ENCODE measurements at regions not wholly inside any gene's neighbourhood (a gene's known extent, or its start where the extent isn't known, plus 50 kb on each side); places are given as distances from the start of the nearest gene placed in this dataset.

GRCh38 chr2:234733795-234734600, 217.8 kb upstream of the SH3BP4 start:
- H3K4me1 ChIP-seq (ENCODE audit: control insufficient read depth, extremely low read depth, insufficient read depth, low read length): no peaks in the 10 kb centered on the region
- H3K9ac ChIP-seq (ENCODE audit: control insufficient read depth, extremely low read depth, insufficient read depth, low read length): no peak overlapping the region
- no peak overlapping the region for H3K27ac ChIP-seq (ENCODE audit: control insufficient read depth, insufficient read depth, low read length)
- dilution Hi-C loops (cut with MboI; ENCODE audit: extremely low pct_ligation_motif_present, low sequenced_read_pairs): no loop called here
- no peak overlapping the region for H3K4me3 ChIP-seq (ENCODE audit: control insufficient read depth in 2 of 3, extremely low read depth in 1 of 3, insufficient read depth in 2 of 3, low read depth in 1 of 3, low read length in 3 of 3)
- H2AFZ ChIP-seq (ENCODE audit: control insufficient read depth, low read length): no peak overlapping the region
- DNase-seq (ENCODE audit: low read depth, low spot score) (no peak), FAIRE-seq (no peak)
- no peaks in the 10 kb centered on the region for H4K20me1 ChIP-seq (ENCODE audit: control insufficient read depth, extremely low read depth, insufficient read depth, low read length)
- peaks cover 2% of the 10 kb centered on the region for H3K9me3 ChIP-seq (ENCODE audit: control insufficient read depth, low read depth, low read length)
- H3K27me3 ChIP-seq (ENCODE audit: control insufficient read depth, extremely low read depth, insufficient read depth, low read length): no peaks in the 10 kb centered on the region
- no peaks in the 10 kb centered on the region for H3K36me3 ChIP-seq (ENCODE audit: control insufficient read depth in 2 of 2, extremely low read depth in 1 of 2, insufficient read depth in 2 of 2, low read length in 2 of 2)
- H3K4me2 ChIP-seq (ENCODE audit: control insufficient read depth, extremely low read depth, insufficient read depth, low read depth, low read length): no peak overlapping the region
- no peaks in the 10 kb centered on the region for H3K9me1 ChIP-seq (ENCODE audit: control insufficient read depth, extremely low read depth, insufficient read depth, low read length)
- TF ChIP-seq CTCF (optimal IDR thresholded peaks at IDR 0.05 in 1 of 3, IDR thresholded peaks at IDR 0.05 in 1 of 3, conservative IDR thresholded peaks at IDR 0.05 in 1 of 3; ENCODE audit: extremely low read depth in 1 of 3, insufficient read depth in 2 of 3, low read length in 3 of 3) (no peak), EZH2 (IDR thresholded peaks at IDR 0.05; ENCODE audit: low read length) (no peak)
- no peaks in the 10 kb centered on the region for H3K79me2 ChIP-seq (ENCODE audit: control insufficient read depth, insufficient read depth, low read length)

- dilution Hi-C loops (cut with MboI; ENCODE audit: extremely low pct_ligation_motif_present, low sequenced_read_pairs): no loop called here
These were observed 218.7 kb upstream of the SH3BP4 start for GRCh38 chr2:234733093-234733489.

More at GRCh38 chr2:234733093-234733489, 218.7 kb upstream of the SH3BP4 start:
- FAIRE-seq (no peak), DNase-seq (ENCODE audit: low read depth, low spot score) (no peak)
- H3K27me3 ChIP-seq (ENCODE audit: control insufficient read depth, extremely low read depth, insufficient read depth, low read length): no peaks in the 10 kb centered on the region
- H3K4me1 ChIP-seq (ENCODE audit: control insufficient read depth, extremely low read depth, insufficient read depth, low read length): no peaks in the 10 kb centered on the region
- no peak overlapping the region for H3K27ac ChIP-seq (ENCODE audit: control insufficient read depth, insufficient read depth, low read length)
- H4K20me1 ChIP-seq (ENCODE audit: control insufficient read depth, extremely low read depth, insufficient read depth, low read length): no peaks in the 10 kb centered on the region
- H3K9ac ChIP-seq (ENCODE audit: control insufficient read depth, extremely low read depth, insufficient read depth, low read length): no peak overlapping the region
- H3K4me2 ChIP-seq (ENCODE audit: control insufficient read depth, extremely low read depth, insufficient read depth, low read depth, low read length): no peak overlapping the region
- H2AFZ ChIP-seq (ENCODE audit: control insufficient read depth, low read length): no peak overlapping the region
- H3K9me1 ChIP-seq (ENCODE audit: control insufficient read depth, extremely low read depth, insufficient read depth, low read length): no peaks in the 10 kb centered on the region
- TF ChIP-seq CTCF (optimal IDR thresholded peaks at IDR 0.05 in 1 of 3, IDR thresholded peaks at IDR 0.05 in 1 of 3, conservative IDR thresholded peaks at IDR 0.05 in 1 of 3; ENCODE audit: extremely low read depth in 1 of 3, insufficient read depth in 2 of 3, low read length in 3 of 3): no peak
- H3K4me3 ChIP-seq (ENCODE audit: control insufficient read depth in 2 of 3, extremely low read depth in 1 of 3, insufficient read depth in 2 of 3, low read depth in 1 of 3, low read length in 3 of 3): no peak overlapping the region
- peaks cover 2% of the 10 kb centered on the region for H3K9me3 ChIP-seq (ENCODE audit: control insufficient read depth, low read depth, low read length)
- H3K79me2 ChIP-seq (ENCODE audit: control insufficient read depth, insufficient read depth, low read length): no peaks in the 10 kb centered on the region
- no peaks in the 10 kb centered on the region for H3K36me3 ChIP-seq (ENCODE audit: control insufficient read depth in 2 of 2, extremely low read depth in 1 of 2, insufficient read depth in 2 of 2, low read length in 2 of 2)

Data from keratinocyte (primary cell).